GM19351 (cell line): ENCODE measurements at regions not wholly inside any gene's neighbourhood (a gene's known extent, or its start where the extent isn't known, plus 50 kb on each side); places are given as distances from the start of the nearest gene placed in this dataset.

ENCODE experiments used
- ATAC-seq: cut with Tn5 transposase; IDR thresholded peaks from one replicate; pipeline ENCODE4 v1.9.1; 2021; ENCODE audit warnings: mild to moderate bottlenecking, moderate library complexity; ENCODE audit not compliant: unreplicated experiment

- no peak for ATAC-seq
Observed at GRCh38 chr13:48146636-48147035, 51.7 kb upstream of the MED4 start.

GRCh38 chr13:48146122-48146521 lies 51.2 kb upstream of the MED4 start:
- ATAC-seq = no peak
